Renal pelvis (tissue), 1 donor: ENCODE measurements at regions not wholly inside any gene's neighbourhood (a gene's known extent, or its start where the extent isn't known, plus 50 kb on each side); places are given as distances from the start of the nearest gene placed in this dataset.

Experiments used
- DNase-seq: peaks from one replicate; pipeline ENCODE4 v3.0.0-alpha.2; 2013

- DNase-seq = no peak
These were observed 1191.9 kb downstream of the SLITRK5 start for GRCh38 chr13:88863116-88863515.

GRCh38 chr13:88866195-88866594 is 1195.0 kb downstream of the SLITRK5 start:
- no peak for DNase-seq

- DNase-seq = no peak
These were observed 1212.6 kb downstream of the SLITRK5 start for GRCh38 chr13:88883741-88884140.

- no peak for DNase-seq
These were observed 1216.0 kb downstream of the SLITRK5 start for GRCh38 chr13:88887045-88887662.

GRCh38 chr13:88895261-88895941 is 1224.2 kb downstream of the SLITRK5 start:
- no peak for DNase-seq

GRCh38 chr13:88896466-88896865 is 1225.3 kb downstream of the SLITRK5 start:
- DNase-seq = no peak

- DNase-seq = no peak
These were observed 1237.8 kb downstream of the SLITRK5 start for GRCh38 chr13:88908961-88909441.

- no peak for DNase-seq
These were observed 1248.9 kb downstream of the SLITRK5 start for GRCh38 chr13:88919970-88920628.

GRCh38 chr13:88925954-88926353 is 1254.8 kb downstream of the SLITRK5 start:
- no peak for DNase-seq

GRCh38 chr13:88926890-88927502 is 1255.8 kb downstream of the SLITRK5 start:
- no peak for DNase-seq

GRCh38 chr13:88932950-88933349 is 1261.8 kb downstream of the SLITRK5 start:
- no peak for DNase-seq

- no peak for DNase-seq
These were observed 1266.2 kb downstream of the SLITRK5 start for GRCh38 chr13:88937384-88937783.

GRCh38 chr13:88945793-88946192 is 1274.6 kb downstream of the SLITRK5 start:
- no peak for DNase-seq

- no peak for DNase-seq
These were observed 1277.3 kb downstream of the SLITRK5 start for GRCh38 chr13:88948501-88948900.

GRCh38 chr13:88958821-88959220 is 1287.7 kb downstream of the SLITRK5 start:
- peak; percentile 5 for DNase-seq

- no peak for DNase-seq
These were observed 1305.3 kb downstream of the SLITRK5 start for GRCh38 chr13:88976466-88976865.

- DNase-seq = no peak
These were observed 1307.4 kb downstream of the SLITRK5 start for GRCh38 chr13:88978607-88979006.

- DNase-seq = peak; percentile 7
These were observed 1308.4 kb downstream of the SLITRK5 start for GRCh38 chr13:88979465-88980175.

GRCh38 chr13:89003656-89004055 is 1332.5 kb downstream of the SLITRK5 start:
- no peak for DNase-seq

GRCh38 chr13:89011615-89012014 is 1340.4 kb downstream of the SLITRK5 start:
- no peak for DNase-seq

- DNase-seq = no peak
These were observed 1356.6 kb downstream of the SLITRK5 start for GRCh38 chr13:89027694-89028306.

- no peak for DNase-seq
These were observed 1357.9 kb downstream of the SLITRK5 start for GRCh38 chr13:89029062-89029461.
